ENCODE measurements at regions not wholly inside any gene's neighbourhood (a gene's known extent, or its start where the extent isn't known, plus 50 kb on each side); places are given as distances from the start of the nearest gene placed in this dataset.

DNA sequence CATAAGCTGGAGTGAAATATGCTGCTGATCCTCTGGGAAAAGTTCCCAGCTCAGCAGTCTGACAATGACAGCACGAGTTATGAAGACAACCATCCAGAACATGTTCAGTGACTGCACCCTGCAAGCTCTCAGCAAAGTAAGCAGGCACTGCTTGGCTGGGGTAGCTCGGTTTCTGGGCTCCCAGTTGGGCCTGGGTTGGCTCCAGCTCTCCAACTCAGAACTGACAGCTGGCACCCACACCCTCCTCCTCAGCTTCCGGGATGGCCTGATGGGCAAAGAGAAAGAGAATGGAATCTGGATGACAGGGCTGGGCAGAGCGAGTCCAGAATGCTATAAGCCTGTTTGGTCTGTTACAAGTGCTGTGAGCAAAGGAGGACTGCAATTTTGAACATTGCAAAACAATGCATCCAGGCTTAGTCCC, 185.0 kb downstream of the CSNK1G3 start:
- Histone ChIP-seq H2AFZ (ENCODE audit: low read depth, low read length, poor library complexity, severe bottlenecking) (no peak overlapping the region), H3K79me2 (ENCODE audit: insufficient read depth, low read length) (no peaks in the 10 kb centered on the region), H3K9me2 (ENCODE audit: insufficient read depth) (no peaks in the 10 kb centered on the region), H3K27me3 (ENCODE audit: insufficient read depth, low read length) (no peaks in the 10 kb centered on the region), H3K4me2 (ENCODE audit: low read length) (no peak overlapping the region), H3K27ac (ENCODE audit: low read depth, low read length) (no peak overlapping the region), H3K9me3 (ENCODE audit: control insufficient read depth in 1 of 2, insufficient read depth in 1 of 2, low read depth in 1 of 2, low read length in 2 of 2) (no peaks in the 10 kb centered on the region), H3K9ac (ENCODE audit: low read length) (no peak overlapping the region), H4K20me1 (ENCODE audit: insufficient read depth) (no peaks in the 10 kb centered on the region), H3K4me3 (replicated peaks in 1 of 2; ENCODE audit: low read depth in 1 of 2, low read length in 2 of 2) (no peak overlapping the region), H3K4me1 (ENCODE audit: control insufficient read depth in 1 of 2, insufficient read depth in 2 of 2, low read length in 2 of 2) (peaks cover 0 to 12% of the 10 kb centered on the region in 2 experiments; a peak in 1 of 4 replicates), H3K36me3 (ENCODE audit: control insufficient read depth in 1 of 2, insufficient read depth in 2 of 2, low read length in 2 of 2) (no peaks in the 10 kb centered on the region)
- CTCF ChIA-PET, result interaction anchor here (0.6 kb wide), 1 partner anchor 1052 kb away, joined by 3 read pairs; no protein-coding TSS in a partner anchor
- ATAC-seq (no peak), DNase-seq (ENCODE audit: low read depth, low spot score) (no peak)
- POLR2A ChIA-PET, result no interaction called here
- intact Hi-C loops (cut with micrococcal nuclease), result no loop called here
- RAD21 ChIA-PET (ENCODE audit: low non-redundant PET in 1 of 2, low total read pairs in 2 of 2, uncharacterized antibody in 2 of 2, unreplicated experiment in 2 of 2), result no interaction called here
- no TSS peak for BruUV-seq (replicated peaks)
- no peak for TF ChIP-seq CEBPB (IDR thresholded peaks at IDR 0.05; ENCODE audit: low read depth)
- TF ChIP-seq ZNF274 (IDR thresholded peaks at IDR 0.05; ENCODE audit: low read depth, low read length), result no peak
- no peak for TF ChIP-seq JUND (IDR thresholded peaks at IDR 0.05)
- TF ChIP-seq RAD21 (IDR thresholded peaks at IDR 0.05; ENCODE audit: low read depth), result no peak
- no peak for TF ChIP-seq ZFX (IDR thresholded peaks at IDR 0.05)
- TF ChIP-seq, protein P1, sequence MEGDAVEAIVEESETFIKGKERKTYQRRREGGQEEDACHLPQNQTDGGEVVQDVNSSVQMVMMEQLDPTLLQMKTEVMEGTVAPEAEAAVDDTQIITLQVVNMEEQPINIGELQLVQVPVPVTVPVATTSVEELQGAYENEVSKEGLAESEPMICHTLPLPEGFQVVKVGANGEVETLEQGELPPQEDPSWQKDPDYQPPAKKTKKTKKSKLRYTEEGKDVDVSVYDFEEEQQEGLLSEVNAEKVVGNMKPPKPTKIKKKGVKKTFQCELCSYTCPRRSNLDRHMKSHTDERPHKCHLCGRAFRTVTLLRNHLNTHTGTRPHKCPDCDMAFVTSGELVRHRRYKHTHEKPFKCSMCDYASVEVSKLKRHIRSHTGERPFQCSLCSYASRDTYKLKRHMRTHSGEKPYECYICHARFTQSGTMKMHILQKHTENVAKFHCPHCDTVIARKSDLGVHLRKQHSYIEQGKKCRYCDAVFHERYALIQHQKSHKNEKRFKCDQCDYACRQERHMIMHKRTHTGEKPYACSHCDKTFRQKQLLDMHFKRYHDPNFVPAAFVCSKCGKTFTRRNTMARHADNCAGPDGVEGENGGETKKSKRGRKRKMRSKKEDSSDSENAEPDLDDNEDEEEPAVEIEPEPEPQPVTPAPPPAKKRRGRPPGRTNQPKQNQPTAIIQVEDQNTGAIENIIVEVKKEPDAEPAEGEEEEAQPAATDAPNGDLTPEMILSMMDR (IDR thresholded peaks at IDR 0.05 in 2 of 3, conservative IDR thresholded peaks at IDR 0.05 in 1 of 3; ENCODE audit: borderline replicate concordance in 1 of 3, insufficient read depth in 1 of 3, low read depth in 2 of 3, low read length in 2 of 3), result no peak
- no peak for TF ChIP-seq ELF1 (IDR thresholded peaks at IDR 0.05; ENCODE audit: borderline replicate concordance, low read depth)
- TF ChIP-seq EZH2phosphoT487 (IDR thresholded peaks at IDR 0.05; ENCODE audit: borderline replicate concordance), result no peak
- no peak for TF ChIP-seq SRF (IDR thresholded peaks at IDR 0.05; ENCODE audit: low read depth)
- TF ChIP-seq, protein P2, sequence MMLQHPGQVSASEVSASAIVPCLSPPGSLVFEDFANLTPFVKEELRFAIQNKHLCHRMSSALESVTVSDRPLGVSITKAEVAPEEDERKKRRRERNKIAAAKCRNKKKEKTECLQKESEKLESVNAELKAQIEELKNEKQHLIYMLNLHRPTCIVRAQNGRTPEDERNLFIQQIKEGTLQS (IDR thresholded peaks at IDR 0.05), result no peak
- TF ChIP-seq SP1 (IDR thresholded peaks at IDR 0.05; ENCODE audit: low read depth), result no peak
- TF ChIP-seq EZH2 (IDR thresholded peaks at IDR 0.05), result no peak
- TF ChIP-seq, protein P3, sequence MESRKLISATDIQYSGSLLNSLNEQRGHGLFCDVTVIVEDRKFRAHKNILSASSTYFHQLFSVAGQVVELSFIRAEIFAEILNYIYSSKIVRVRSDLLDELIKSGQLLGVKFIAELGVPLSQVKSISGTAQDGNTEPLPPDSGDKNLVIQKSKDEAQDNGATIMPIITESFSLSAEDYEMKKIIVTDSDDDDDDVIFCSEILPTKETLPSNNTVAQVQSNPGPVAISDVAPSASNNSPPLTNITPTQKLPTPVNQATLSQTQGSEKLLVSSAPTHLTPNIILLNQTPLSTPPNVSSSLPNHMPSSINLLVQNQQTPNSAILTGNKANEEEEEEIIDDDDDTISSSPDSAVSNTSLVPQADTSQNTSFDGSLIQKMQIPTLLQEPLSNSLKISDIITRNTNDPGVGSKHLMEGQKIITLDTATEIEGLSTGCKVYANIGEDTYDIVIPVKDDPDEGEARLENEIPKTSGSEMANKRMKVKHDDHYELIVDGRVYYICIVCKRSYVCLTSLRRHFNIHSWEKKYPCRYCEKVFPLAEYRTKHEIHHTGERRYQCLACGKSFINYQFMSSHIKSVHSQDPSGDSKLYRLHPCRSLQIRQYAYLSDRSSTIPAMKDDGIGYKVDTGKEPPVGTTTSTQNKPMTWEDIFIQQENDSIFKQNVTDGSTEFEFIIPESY (IDR thresholded peaks at IDR 0.05; ENCODE audit: extremely low read depth, insufficient replicate concordance, low read length), result no peak
- no peak for TF ChIP-seq YY1 (IDR thresholded peaks at IDR 0.05; ENCODE audit: extremely low read depth, insufficient replicate concordance, low read depth, low read length)
- no peak for TF ChIP-seq TCF7L2 (IDR thresholded peaks at IDR 0.05; ENCODE audit: borderline replicate concordance, extremely low read depth, insufficient read depth, insufficient read length)
- TF ChIP-seq EGR1 (IDR thresholded peaks at IDR 0.05; ENCODE audit: low read depth), result no peak
- TF ChIP-seq SIN3A (IDR thresholded peaks at IDR 0.05; ENCODE audit: low read depth), result no peak

Data from HCT116 (cell line).